DND-41 (cell line): ENCODE measurements at regions not wholly inside any gene's neighbourhood (a gene's known extent, or its start where the extent isn't known, plus 50 kb on each side); places are given as distances from the start of the nearest gene placed in this dataset.

ENCODE experiments used
- CTCF ChIP-seq: IDR thresholded peaks from 2 replicates; pipeline ENCODE4 v1.5.1; 2012; ENCODE audit warnings: borderline replicate concordance, low read length, moderate library complexity, mild to moderate bottlenecking; ENCODE audit not compliant: poor library complexity, severe bottlenecking; ENCODE audit errors: extremely low read depth
- EZH2 ChIP-seq: IDR thresholded peaks from 3 replicates; pipeline ENCODE4 v1.6.1; 2012; ENCODE audit warnings: borderline replicate concordance, low read depth, mild to moderate bottlenecking, moderate library complexity, low read length, inconsistent platforms; ENCODE audit not compliant: severe bottlenecking

GRCh38 chr2:2664989-2665833 lies 334.1 kb upstream of the MYT1L start:
- no peak for TF ChIP-seq EZH2
- TF ChIP-seq CTCF, result no peak
